GM19043 (cell line): ENCODE measurements at regions not wholly inside any gene's neighbourhood (a gene's known extent, or its start where the extent isn't known, plus 50 kb on each side); places are given as distances from the start of the nearest gene placed in this dataset.
"Not testable (repeated sequence)": the region's sequence is repeated elsewhere in the genome, so short reads cannot be mapped to it uniquely, and the experiment has no call there.

Experiments
- ATAC-seq: cut with Tn5 transposase; IDR thresholded peaks from one replicate; pipeline ENCODE4 v1.9.1; 2021; ENCODE audit warnings: low read depth; ENCODE audit not compliant: unreplicated experiment

DNA sequence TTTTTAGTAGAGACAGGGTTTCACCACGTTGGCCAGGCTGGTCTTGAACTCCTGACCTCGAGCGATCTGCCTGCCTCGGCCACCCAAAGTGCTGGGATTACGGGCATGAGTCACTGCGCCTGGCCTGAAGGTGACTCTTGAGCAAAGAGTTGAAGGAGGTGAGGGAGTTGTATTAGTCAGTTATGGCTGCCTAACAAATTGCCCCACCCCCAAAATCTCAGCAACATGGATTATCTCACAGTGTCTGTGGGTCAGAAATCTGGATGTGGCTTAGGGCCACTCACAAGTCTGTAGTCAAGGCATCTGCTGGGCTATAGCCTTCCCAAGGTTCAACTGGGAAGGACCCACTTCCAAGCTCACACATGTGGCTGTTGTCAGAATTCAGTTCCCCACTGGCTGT is 52.8 kb upstream of the ADGRE5 start:
- ATAC-seq = no peak

DNA sequence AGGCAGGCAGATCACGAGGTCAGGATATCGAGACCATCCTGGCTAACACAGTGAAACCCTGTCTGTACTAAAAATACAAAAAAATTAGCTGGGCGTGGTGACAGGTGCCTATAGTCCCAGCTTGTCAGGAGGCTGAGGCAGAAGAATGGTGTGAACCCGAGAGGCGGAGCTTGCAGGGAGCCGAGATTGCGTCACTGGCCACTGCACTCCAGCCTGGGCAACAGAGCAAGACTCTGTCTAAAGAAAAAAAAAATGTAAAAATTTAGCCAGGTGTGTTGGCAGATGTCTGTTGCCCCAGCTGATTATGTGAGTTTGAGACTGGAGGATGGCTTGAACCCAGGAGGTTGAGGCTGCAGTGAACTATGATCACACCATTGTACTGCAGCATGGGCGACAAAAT is 54.2 kb upstream of the ADGRE5 start:
- not testable (repeated sequence) for ATAC-seq

DNA sequence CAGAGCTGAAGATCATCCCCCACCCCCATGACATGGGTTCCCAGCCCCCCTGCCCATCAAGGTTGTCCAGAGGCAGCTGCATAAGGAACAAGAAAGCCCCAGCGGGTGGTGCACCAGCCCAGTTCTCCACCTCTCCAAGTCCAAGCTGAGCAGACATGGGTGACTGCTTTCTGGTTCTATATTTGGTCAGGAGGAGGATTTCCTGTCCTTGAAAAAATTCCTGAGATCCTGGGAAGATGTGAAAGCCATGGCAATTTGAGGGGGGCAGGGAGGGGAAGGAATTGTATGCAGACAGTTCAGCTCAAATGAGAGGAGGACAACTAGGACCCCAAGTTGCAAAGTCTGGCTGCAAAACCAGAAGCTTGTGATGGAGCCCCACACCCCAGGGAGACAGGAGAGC is 55.4 kb upstream of the ADGRE5 start:
- no peak for ATAC-seq

DNA sequence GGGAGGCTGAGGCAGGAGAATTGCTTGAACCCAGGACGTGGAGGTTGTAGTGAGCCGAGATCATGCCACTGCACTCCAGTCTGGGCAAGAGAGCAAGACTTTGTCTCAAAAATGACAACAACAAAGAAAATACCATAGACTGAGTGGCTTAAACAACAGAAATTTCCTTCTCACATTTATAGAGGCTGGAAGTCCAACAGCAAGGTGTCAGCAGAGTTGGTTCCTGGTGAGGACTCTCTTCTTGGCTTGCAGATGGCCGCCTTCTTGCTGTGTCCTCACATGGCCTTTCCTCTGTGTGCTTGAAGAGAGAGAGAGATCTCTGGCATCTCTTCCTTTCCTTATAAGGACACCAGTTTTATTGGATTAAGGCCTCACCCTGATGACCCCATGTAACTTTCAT is 56.1 kb upstream of the ADGRE5 start:
- ATAC-seq = no peak

DNA sequence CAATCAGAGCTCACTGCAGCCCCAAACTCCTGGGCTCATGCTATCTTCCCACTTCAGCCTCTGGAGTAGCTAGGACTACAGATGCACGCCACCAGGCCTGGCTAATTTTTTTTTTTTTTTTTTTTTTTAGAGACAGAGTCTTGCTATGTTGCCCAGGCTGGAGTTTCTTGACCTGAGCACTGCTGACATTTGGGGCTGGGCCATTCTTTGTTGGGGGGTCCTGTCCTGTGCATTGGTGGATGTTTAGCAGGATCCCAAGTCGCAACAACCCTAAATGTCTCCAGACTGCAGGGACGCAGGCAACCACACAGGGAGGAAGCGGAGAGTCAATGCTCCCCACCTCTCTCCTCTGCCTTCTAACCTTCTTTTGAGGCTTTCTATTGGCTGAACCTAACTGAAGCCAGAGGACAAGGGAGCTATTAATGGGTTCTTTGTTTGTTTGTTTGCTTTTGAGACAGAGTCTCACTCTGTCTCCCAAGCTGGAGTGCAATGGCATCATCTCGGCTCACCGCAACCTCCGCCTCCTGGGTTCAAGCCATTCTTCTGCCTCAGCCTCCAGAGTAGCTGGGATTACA is 58.3 kb upstream of the ADGRE5 start:
- ATAC-seq = no peak

DNA sequence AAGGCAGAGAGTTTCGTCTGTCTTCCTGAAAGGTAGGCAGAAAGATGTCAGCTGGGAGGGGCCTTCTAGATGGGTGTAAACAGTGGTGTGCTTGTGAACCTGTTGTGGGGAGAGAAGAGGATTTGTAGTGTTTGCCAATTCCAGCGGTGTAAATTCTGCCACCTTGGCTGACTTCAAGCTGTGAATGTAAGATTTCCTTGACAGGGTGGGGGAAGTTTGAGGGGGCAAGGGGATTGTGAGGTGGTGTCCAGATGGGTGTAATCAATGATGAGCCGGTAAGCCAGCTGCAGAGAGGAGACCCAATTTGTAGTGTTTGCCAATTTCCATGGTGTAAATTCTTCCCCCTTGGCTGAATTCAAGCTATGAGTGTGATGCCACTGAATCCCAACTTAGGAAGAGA is 61.0 kb upstream of the ADGRE5 start:
- ATAC-seq = no peak

DNA sequence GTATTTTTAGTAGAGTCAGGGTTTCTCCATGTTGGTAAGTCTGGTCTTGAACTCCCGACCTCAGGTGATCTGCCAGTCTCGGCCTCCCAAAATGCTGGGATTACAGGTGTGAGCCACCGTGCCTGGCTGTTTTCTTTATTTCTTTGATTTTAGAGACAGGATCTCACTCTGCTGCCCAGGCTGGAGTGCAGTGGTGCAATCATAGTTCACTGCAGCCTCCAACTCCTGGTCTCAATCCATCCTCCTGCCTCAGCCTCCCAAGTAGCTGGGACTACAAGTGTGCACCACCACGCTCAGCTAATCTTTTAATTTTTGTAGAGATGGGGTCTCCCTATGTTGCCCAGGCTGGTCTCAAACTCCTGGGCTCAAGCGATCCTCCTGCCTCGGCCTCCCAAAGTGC is 61.5 kb upstream of the ADGRE5 start:
- not testable (repeated sequence) for ATAC-seq

DNA sequence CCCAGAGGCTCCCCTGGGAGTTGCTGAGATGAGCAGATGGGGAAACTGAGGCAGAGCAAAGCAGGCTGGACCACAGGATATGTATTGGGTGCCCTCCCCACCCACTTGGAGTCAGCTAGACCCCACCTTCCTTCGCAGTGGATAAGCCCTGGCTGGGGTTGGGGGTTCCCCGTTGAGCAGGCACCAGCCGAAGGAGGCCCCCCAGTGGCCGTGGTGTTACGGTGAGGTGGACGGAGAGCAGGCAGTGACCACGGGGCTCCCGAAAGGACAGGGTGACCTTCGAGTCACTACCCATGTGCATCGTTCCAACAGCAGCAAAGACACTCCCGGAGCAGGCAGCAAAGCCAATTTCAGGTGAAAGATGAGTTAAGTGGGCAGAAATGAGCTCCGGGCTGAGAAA is 62.4 kb upstream of the ADGRE5 start:
- no peak for ATAC-seq

DNA sequence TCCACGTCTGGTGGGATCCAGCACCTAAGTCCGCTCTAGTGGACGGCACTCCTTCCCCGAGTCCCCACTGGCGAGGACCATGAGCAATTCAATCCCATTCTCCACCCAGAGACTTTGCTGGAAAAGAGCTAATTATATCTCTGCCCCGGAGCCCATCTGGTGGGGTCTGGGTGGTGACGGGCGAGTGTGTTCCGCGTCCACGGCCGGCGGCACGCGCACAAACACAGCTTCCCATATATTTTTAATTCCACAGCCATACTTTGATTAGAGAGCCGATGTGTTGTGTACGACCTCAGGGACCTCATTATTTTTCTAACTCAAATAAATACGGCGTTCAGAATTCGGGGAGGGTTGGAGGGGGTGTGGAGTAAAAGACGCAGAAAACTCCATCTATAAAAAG is 64.1 kb upstream of the ADGRE5 start:
- ATAC-seq = no peak

DNA sequence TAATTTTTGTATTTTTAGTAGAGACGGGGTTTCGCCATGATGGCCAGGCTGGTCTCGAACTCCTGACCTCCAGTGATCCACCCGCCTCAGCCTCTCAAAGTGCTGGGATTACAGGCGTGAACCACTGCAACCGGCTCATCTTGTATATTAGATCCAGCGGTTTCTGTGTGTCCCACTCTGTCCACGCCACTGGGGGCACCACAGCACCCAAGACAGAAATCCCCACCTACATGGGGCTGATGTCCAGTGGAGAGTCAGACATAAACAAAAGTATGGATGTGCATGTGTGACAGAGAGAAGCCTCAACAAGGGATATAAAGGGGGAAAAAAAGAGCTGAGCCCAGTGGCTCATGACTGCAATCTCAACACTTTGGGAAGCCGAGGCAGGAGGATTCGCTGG is 65.8 kb upstream of the ADGRE5 start:
- no peak for ATAC-seq

DNA sequence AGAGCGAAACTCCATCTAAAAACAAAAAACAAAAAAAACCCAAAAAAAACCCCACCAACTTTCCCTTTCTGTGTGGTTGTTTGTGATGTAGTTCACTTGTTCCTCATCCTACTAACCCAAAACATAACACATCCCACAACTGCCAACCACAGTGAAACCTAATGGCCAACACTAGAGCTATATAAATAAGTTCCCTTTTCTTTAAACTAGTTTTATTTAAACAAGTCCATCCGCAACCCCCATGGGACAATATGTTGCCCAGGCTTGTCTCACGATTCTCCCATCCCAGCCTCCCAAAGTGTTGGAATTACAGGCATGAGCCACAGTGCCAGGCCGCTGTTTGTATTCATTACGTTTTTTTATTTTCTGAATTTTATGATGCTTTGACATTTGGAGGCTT is 71.2 kb upstream of the ADGRE5 start:
- no peak for ATAC-seq

DNA sequence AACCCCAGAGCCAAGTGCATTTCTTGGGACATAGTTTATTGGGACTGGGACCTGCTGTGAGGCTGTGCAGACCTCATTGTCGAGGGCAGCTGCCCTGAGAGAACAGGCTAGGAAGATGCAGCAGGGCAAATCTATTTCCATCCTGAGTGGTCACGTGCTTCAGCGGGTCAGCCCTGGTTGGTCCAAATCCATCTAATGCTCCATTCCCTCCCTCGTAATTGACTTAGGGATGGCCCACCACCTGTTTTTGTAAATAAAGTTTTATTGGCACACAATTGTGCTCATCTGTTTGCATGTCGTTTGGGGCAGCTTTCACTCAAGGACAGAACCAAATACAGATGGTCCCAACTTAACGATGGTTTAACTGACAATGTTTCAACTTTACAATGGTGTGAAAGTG is 75.5 kb upstream of the ADGRE5 start:
- no peak for ATAC-seq

DNA sequence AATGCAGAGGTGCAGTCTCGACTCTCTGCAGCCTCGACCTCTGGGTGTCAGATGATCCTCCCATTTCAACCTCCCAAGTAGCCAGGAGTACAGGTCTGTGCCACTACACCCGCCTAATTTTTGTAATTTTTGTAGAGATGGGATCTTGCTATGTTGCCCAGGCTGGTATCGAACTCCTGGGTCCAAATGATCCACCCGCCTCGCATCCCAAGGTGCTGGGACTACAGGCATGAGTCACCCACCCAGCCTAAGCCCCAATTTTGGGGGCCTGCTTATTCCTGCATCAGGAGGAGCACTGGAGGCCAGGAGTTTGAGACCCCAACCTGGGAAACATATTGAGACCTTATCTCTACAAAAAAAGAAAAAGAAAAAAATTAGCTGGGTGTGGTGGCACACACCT is 80.1 kb upstream of the ADGRE5 start:
- ATAC-seq = no peak

DNA sequence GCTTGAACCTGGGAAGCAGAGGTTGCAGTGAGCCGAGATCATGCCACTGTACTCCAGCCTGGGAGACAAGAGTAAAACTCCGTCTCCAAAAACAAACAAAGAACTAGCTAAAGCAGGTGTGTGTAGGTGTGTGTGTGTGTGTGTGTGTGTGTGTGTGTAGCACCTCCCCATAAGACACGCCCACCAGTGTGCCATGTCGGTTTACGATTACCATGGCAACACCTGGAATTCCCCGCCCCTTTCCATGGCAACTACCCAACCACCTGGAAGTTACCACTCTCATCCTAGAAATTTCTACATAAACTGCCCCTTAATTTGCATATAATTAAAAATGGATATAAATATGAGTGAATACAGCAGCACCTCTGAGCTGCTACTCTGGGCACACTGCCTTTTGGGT is 80.9 kb upstream of the ADGRE5 start:
- ATAC-seq = no peak

DNA sequence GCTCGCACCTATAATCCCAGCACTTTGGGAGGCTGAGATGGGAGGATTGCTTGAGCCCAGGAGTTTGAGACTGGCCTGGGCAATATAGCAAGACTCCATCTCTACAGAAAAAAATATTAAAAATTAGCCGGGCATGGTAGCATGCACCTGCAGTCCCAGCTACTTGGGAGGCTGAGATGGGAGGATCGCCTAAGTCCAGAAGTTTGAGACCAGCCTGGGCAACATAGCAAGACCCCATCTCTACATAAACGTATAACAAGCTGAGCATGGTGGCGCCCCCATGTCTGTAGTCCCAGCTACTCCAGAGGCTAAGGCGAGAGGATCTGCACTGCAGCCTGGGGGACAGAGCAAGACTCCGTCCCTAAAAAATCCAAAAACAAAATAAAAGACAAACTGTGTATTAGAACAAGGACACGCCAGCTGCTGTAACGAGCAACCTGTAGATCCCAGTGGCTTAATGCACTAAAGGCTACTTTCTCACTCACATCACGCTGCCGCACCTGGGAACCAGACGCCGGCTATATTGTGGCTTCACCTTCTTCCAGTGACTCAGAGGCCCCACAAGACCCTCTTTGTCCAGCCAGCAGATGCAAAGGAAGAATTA is 81.9 kb upstream of the ADGRE5 start:
- not testable (repeated sequence) for ATAC-seq

DNA sequence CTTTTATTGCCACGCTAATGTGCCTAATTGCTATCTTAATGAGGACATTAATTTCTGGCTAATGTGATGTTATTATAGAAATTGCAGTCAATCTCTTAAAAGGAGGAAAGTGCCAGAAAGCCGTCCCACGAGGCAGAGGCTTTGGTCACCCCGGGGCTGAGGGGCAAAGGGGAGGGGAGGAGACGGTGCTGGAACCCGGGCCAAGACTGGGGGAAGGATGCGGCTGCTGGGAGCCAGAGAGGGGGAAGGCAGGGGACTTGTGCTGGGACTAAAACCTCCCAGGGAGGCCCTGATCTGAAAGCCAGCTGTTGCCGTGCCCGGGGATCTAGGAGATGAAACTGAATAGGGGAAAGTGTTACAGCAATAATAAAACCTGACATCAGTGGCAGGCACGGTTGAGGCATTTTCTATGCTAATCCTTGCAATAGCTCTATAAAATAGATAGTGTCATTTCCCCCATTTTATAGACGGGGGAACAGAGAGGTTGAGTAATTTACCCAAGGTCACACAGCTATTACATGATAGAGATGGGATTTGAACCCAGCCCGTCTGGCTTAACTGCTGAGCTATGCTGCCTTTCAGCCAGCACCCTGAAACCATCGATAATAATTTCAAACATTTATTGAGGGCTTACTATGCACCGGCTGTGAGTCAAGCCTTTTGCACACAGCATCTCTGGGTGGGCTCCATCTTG is 83.2 kb upstream of the ADGRE5 start:
- ATAC-seq = not testable (repeated sequence)

DNA sequence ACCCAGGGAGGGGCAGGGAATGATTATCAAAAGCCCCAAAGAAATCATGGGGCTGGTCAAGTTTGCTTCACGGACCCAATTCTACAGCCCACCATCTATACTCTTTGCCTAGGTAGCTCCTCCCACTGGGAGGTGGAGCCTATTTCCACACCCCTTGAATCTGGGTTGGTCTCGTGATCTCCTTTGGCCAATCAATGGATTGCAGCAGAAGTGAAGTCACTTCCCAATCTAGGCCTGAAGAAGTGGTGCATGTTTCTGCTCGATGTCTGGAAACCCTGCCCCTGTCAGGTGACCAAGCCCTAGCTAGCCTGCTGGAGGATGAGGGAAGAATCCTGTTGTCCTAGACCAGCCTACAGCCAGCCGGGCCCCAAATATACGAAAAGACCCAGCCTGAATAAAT is 86.3 kb upstream of the ADGRE5 start:
- not testable (repeated sequence) for ATAC-seq

DNA sequence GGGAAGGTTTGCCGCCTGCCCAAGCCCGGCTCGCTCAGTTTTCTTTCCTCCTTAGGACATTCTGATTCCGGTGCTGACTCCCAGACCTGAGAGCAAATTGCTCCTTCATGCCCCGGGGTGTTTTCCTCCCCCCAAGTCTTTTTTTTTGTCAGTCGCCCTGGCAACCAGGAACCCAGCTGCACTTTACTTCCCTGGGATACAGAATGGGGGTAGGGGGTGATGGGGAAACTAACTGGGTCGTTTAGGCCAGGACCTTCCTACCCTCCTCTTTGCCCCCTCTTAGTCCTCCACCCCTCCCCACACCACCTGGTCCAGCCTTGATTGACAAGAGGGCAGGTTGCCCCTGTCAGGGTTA is 87.5 kb upstream of the ADGRE5 start:
- not testable (repeated sequence) for ATAC-seq

DNA sequence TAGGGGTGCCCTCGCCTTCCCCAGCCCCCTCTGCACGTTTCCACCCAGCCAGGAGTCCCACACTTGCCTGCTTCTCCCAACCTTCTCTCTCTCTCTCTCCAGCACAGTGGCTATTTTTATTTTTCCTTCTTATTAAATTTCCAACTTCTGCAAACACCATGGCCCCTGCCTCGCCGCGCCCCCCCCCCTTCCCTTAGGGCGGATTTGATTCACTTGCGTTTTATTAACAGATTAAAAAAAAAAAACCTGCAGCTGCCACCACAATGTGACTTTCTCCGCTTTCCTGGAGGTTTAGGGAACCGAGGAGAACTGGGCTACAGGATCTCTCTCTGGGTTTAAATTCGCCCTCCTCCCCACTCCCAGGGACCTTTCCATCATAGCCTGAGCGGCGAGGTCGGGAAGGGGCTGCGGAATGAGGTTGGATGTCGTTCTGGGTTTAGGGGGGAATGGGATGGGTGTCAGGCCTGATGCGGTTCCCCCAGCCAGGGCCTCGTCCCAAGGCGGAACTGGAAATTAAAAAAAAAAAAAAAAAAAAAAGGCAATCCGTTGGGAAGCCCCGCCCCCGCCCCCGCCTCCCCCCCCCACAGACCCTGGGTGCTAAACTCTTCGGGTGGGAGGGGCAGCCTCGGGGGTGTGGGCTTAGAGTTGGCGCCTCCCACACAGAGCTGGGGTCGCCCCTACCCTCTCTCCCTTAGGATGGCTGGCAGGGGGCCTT is 87.3 kb upstream of the ADGRL1 start:
- not testable (repeated sequence) for ATAC-seq

DNA sequence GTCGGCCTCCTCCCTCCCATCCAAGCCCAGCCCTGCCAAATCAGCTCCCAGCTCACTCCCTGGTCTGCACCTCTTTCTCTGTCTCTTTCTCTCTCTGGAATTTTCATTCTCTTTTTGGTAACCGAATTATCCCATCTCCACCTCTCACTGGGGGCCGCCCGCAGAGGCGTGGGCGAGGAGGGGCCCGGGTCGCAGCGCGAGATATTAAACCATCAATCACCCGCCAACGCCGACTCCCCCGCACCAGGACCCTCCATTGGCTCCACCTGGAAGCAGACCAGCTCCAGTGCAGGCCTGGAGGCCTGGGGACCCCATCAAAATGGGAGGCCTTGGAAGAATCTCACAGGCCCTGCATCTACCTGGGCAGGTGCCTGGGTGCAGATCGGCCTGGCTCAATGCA is 83.8 kb upstream of the ADGRL1 start:
- not testable (repeated sequence) for ATAC-seq

DNA sequence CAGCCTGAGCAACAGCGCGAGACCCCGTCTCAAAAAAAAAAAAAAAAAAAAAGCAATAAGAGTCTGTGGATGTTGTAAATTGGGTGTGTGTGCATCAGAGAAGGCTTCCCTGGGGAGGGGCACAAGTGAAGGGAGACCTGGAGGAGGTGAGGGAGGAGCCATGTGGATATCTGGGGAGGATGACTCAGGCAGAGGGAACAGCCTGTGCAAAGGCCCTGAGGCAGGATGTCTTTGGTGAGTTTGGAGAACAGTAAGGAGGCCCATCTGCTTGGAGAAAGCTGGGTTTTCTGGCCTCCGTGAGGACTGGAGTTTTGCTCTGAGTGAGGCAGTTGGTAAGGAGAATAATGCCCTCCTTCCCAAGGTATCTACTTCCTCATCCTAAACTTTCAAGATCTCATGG is 81.9 kb upstream of the ADGRL1 start:
- ATAC-seq = not testable (repeated sequence)

DNA sequence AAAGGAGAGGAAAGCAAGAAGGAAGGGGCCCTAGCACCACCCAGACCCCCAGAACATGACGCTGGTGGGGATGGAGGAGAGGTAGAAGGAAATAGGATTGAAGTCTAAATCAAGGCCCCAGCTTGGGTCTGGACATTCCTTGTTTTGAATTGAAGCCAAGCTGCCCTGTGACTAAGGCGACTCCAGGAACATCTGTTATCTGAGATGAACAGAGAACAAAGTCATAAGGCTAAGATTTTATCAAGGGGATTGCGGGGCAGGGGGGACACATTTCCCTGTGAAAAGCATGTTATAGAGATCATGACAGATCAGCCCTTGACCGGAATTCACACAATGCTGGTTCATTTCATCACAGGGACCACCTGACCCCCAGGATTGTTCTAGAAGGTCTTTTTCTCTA is 80.6 kb upstream of the ADGRL1 start:
- ATAC-seq = not testable (repeated sequence)
